GM21360 (cell line): ENCODE measurements at regions not wholly inside any gene's neighbourhood (a gene's known extent, or its start where the extent isn't known, plus 50 kb on each side); places are given as distances from the start of the nearest gene placed in this dataset.

Experiments used
- ATAC-seq: cut with Tn5 transposase; IDR thresholded peaks from one replicate; pipeline ENCODE4 v1.9.1; 2021; ENCODE audit warnings: mild to moderate bottlenecking, moderate library complexity; ENCODE audit not compliant: unreplicated experiment

- no peak for ATAC-seq
Measured at GRCh38 chr9:80881940-80882339, 807.4 kb downstream of the TLE1 start.

GRCh38 chr9:80881320-80881719 lies 808.0 kb downstream of the TLE1 start:
- ATAC-seq = no peak

- ATAC-seq = no peak
Measured at GRCh38 chr9:80878556-80878955, 810.8 kb downstream of the TLE1 start.

GRCh38 chr9:80875947-80876346 lies 813.4 kb downstream of the TLE1 start:
- ATAC-seq = no peak

GRCh38 chr9:80874276-80874675 lies 815.1 kb downstream of the TLE1 start:
- ATAC-seq = no peak

GRCh38 chr9:80873861-80874260 lies 815.5 kb downstream of the TLE1 start:
- ATAC-seq = no peak

GRCh38 chr9:80871596-80871995 lies 817.8 kb downstream of the TLE1 start:
- ATAC-seq = no peak

GRCh38 chr9:80867731-80868130 lies 821.6 kb downstream of the TLE1 start:
- no peak for ATAC-seq

- no peak for ATAC-seq
Measured at GRCh38 chr9:80866576-80867227, 822.6 kb downstream of the TLE1 start.

GRCh38 chr9:80866121-80866520 lies 823.2 kb downstream of the TLE1 start:
- no peak for ATAC-seq

GRCh38 chr9:80843028-80843427 lies 846.3 kb downstream of the TLE1 start:
- ATAC-seq = no peak

GRCh38 chr9:80842389-80842788 lies 847.0 kb downstream of the TLE1 start:
- ATAC-seq = no peak

- ATAC-seq = no peak
Measured at GRCh38 chr9:80841888-80842287, 847.5 kb downstream of the TLE1 start.

- ATAC-seq = no peak
Measured at GRCh38 chr9:80839821-80840675, 849.3 kb downstream of the TLE1 start.

- ATAC-seq = no peak
Measured at GRCh38 chr9:80836013-80836412, 853.3 kb downstream of the TLE1 start.

- no peak for ATAC-seq
Measured at GRCh38 chr9:80831751-80832150, 857.6 kb downstream of the TLE1 start.

- no peak for ATAC-seq
Measured at GRCh38 chr9:80811656-80812055, 877.7 kb downstream of the TLE1 start.

GRCh38 chr9:80811003-80811402 lies 878.3 kb downstream of the TLE1 start:
- ATAC-seq = no peak

- ATAC-seq = no peak
Measured at GRCh38 chr9:80806671-80807070, 882.7 kb downstream of the TLE1 start.

- no peak for ATAC-seq
Measured at GRCh38 chr9:80804873-80805272, 884.5 kb downstream of the TLE1 start.

- ATAC-seq = no peak
Measured at GRCh38 chr9:80797831-80798688, 891.3 kb downstream of the TLE1 start.
